CMK (cell line): ENCODE measurements at regions not wholly inside any gene's neighbourhood (a gene's known extent, or its start where the extent isn't known, plus 50 kb on each side); places are given as distances from the start of the nearest gene placed in this dataset.

Experiments used
- DNase-seq: peaks from one replicate; pipeline ENCODE4 v3.0.0-alpha.2; 2010; ENCODE audit warnings: low read depth

GRCh38 chr10:121240011-121240410 is 358.2 kb downstream of the FGFR2 start:
- no peak for DNase-seq

GRCh38 chr10:121240556-121240955 is 357.7 kb downstream of the FGFR2 start:
- DNase-seq, result no peak

- DNase-seq, result no peak
Observed at GRCh38 chr10:121241337-121241736, 356.9 kb downstream of the FGFR2 start.

GRCh38 chr10:121242741-121243608 is 355.3 kb downstream of the FGFR2 start:
- no peak for DNase-seq

- no peak for DNase-seq
Observed at GRCh38 chr10:121243609-121244241, 354.5 kb downstream of the FGFR2 start.

GRCh38 chr10:121244818-121245217 is 353.4 kb downstream of the FGFR2 start:
- DNase-seq, result no peak

GRCh38 chr10:121245754-121246153 is 352.5 kb downstream of the FGFR2 start:
- DNase-seq, result no peak

- no peak for DNase-seq
Observed at GRCh38 chr10:121248266-121248665, 350.0 kb downstream of the FGFR2 start.

- DNase-seq, result no peak
Observed at GRCh38 chr10:121250995-121251764, 347.1 kb downstream of the FGFR2 start.

GRCh38 chr10:121252756-121253155 is 345.5 kb downstream of the FGFR2 start:
- no peak for DNase-seq

GRCh38 chr10:121260377-121260776 is 337.9 kb downstream of the FGFR2 start:
- DNase-seq, result no peak

- DNase-seq, result no peak
Observed at GRCh38 chr10:121261665-121262064, 336.6 kb downstream of the FGFR2 start.

- DNase-seq, result no peak
Observed at GRCh38 chr10:121262774-121263430, 335.3 kb downstream of the FGFR2 start.

- no peak for DNase-seq
Observed at GRCh38 chr10:121263431-121263783, 334.8 kb downstream of the FGFR2 start.

GRCh38 chr10:121265360-121266123 is 332.7 kb downstream of the FGFR2 start:
- no peak for DNase-seq

GRCh38 chr10:121266370-121266769 is 331.9 kb downstream of the FGFR2 start:
- DNase-seq, result no peak

- no peak for DNase-seq
Observed at GRCh38 chr10:121267236-121268003, 330.8 kb downstream of the FGFR2 start.

- DNase-seq, result no peak
Observed at GRCh38 chr10:121268363-121268762, 329.9 kb downstream of the FGFR2 start.

- no peak for DNase-seq
Observed at GRCh38 chr10:121268863-121269432, 329.3 kb downstream of the FGFR2 start.

- DNase-seq, result no peak
Observed at GRCh38 chr10:121270906-121271305, 327.3 kb downstream of the FGFR2 start.
